Spleen (tissue), 11 donors: ENCODE measurements at regions not wholly inside any gene's neighbourhood (a gene's known extent, or its start where the extent isn't known, plus 50 kb on each side); places are given as distances from the start of the nearest gene placed in this dataset.

ENCODE experiments used
- DNase-seq: peaks from one replicate; pipeline ENCODE4 v3.0.0-alpha.2; 2020
- H3K27ac ChIP-seq, 8 donors: fragments of 200-600 bp; sonication (generic) in 7 of 8; 1 replicate in 4 of 8; 2 replicates in 4 of 8; pipeline versions ENCODE4 v1.5.0 to v1.8.0; 2016 to 2021; ENCODE audit warnings: inconsistent platforms in 4 of 8, mild to moderate bottlenecking in 4 of 8, moderate library complexity in 1 of 8
- H3K27me3 ChIP-seq, 7 donors: fragments of 200-600 bp; sonication (generic) in 6 of 7; replicated peaks in 1 of 7; 1 replicate in 4 of 7; 2 replicates in 3 of 7; pipeline versions ENCODE4 v1.5.0 to v1.8.0; 2016 to 2021; ENCODE audit warnings: inconsistent platforms in 3 of 7, mild to moderate bottlenecking in 1 of 7
- H3K36me3 ChIP-seq, 6 donors: fragments of 200-600 bp; sonication (generic) in 5 of 6; 1 replicate in 4 of 6; 2 replicates in 2 of 6; pipeline versions ENCODE4 v1.5.0 to v1.8.0; 2016 to 2021; ENCODE audit warnings: inconsistent platforms in 2 of 6
- H3K4me1 ChIP-seq, 6 donors: fragments of 200-600 bp; sonication (generic) in 5 of 6; 1 replicate in 3 of 6; 2 replicates in 3 of 6; pipeline versions ENCODE4 v1.5.0 to v1.8.0; 2016 to 2021; ENCODE audit warnings: inconsistent platforms in 3 of 6
- H3K4me3 ChIP-seq, 8 donors: fragments of 200-600 bp; sonication (generic) in 7 of 8; 1 replicate in 4 of 8; 2 replicates in 4 of 8; pipeline versions ENCODE4 v1.5.0 to v1.8.0; 2016 to 2021; ENCODE audit warnings: inconsistent platforms in 4 of 8, mild to moderate bottlenecking in 4 of 8, moderate library complexity in 2 of 8
- H3K9me3 ChIP-seq, 8 donors: fragments of 200-600 bp; sonication (generic) in 7 of 8; 1 replicate in 4 of 8; 2 replicates in 4 of 8; pipeline versions ENCODE4 v1.5.0 to v1.8.0; 2016 to 2021; ENCODE audit warnings: inconsistent platforms in 4 of 8
- POLR2A ChIP-seq, 3 donors: fragments of 450-650 bp; IDR thresholded peaks; one replicate each; pipeline ENCODE4 v1.5.1; 2017; ENCODE audit warnings: antibody characterized with exemption in 3 of 3, mild to moderate bottlenecking in 1 of 3
- POLR2AphosphoS5 ChIP-seq, 3 donors: sonication (generic); formaldehyde crosslinking; IDR thresholded peaks; one replicate each; pipeline ENCODE4 v1.5.1; 2017; ENCODE audit warnings: antibody characterized with exemption in 3 of 3
- WGBS, 5 donors: extraction: QIAGEN DNeasy Blood & Tissue Kit in 3 of 5; methylation state at CpG; one replicate each; pipeline versions ENCODE4 v1.1.5 to v1.1.7; 2013 to 2018; 5-methylcytosine and 5-hydroxymethylcytosine counted together
- intact Hi-C: fragments of 100-400 bp; cut with DNase I; formaldehyde crosslinking; loops from one replicate; pipeline ENCODE4 v1.15.0; 2023; ENCODE audit warnings: low total_unique reads
- TF ChIP-seq, protein P1 (sequence below), 11 experiments: fragments of 200-600 bp in 7 of 11; fragments of 450-650 bp in 4 of 11; sonication (generic) in 4 of 11; IDR thresholded peaks in 8 of 11; conservative IDR thresholded peaks in 3 of 11; 1 replicate in 7 of 11; 2 replicates in 4 of 11; pipeline versions ENCODE4 v1.4.0 to v1.8.0; 2016 to 2021; ENCODE audit warnings: antibody characterized with exemption in 11 of 11, inconsistent platforms in 4 of 11, mild to moderate bottlenecking in 1 of 11
- donor health status: healthy with polysubstance abuse.
- donor health status: DM: no; HTN: no; CAD: no; lungs with moderate emphysema.
- donor health status: DM: no; HTN: no; CAD: no.
- donor health status: Bipolar disorder and iron deficiency.
- donor health status: healthy.
- donor health status: DM: no; HTN: no; CAD: no.
- donor health status: DM: yes; HTN: yes; CAD: no.

DNA sequence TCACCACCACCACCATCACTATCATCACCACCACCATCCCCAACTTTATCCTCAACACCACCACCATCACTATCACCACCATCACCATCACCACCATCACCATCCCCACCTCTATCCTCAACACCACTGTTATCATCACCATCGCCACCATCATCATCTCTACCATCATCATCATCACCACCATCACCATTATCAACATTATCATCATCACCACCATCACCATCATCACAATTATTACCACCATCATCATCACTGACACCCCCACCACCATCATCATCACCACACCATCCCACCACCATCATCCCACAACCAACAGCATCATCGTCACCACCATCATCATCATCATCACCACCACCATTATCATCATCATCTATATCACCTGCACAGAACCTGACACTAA, 188.4 kb upstream of the PWP1 start:
- no peaks in the 10 kb centered on the region for H3K36me3 ChIP-seq
- intact Hi-C loops, result no loop called here
- WGBS, 5 donors, result 89 to 95% (median 94%) methylated on average over 2 of the region's 2 CpGs
- H3K4me1 ChIP-seq, result peaks cover 8 to 17% (median 13%) of the 10 kb centered on the region in 6 donors
- peaks cover 0 to 5% (median 0%) of the 10 kb centered on the region in 8 donors for H3K9me3 ChIP-seq
- no peak overlapping the region for H3K27ac ChIP-seq
- no peak for DNase-seq
- no peak for TF ChIP-seq POLR2A (IDR thresholded peaks at IDR 0.05)
- TF ChIP-seq POLR2AphosphoS5 (IDR thresholded peaks at IDR 0.05), result no peak
- TF ChIP-seq, protein P1, sequence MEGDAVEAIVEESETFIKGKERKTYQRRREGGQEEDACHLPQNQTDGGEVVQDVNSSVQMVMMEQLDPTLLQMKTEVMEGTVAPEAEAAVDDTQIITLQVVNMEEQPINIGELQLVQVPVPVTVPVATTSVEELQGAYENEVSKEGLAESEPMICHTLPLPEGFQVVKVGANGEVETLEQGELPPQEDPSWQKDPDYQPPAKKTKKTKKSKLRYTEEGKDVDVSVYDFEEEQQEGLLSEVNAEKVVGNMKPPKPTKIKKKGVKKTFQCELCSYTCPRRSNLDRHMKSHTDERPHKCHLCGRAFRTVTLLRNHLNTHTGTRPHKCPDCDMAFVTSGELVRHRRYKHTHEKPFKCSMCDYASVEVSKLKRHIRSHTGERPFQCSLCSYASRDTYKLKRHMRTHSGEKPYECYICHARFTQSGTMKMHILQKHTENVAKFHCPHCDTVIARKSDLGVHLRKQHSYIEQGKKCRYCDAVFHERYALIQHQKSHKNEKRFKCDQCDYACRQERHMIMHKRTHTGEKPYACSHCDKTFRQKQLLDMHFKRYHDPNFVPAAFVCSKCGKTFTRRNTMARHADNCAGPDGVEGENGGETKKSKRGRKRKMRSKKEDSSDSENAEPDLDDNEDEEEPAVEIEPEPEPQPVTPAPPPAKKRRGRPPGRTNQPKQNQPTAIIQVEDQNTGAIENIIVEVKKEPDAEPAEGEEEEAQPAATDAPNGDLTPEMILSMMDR (IDR thresholded peaks at IDR 0.05 in 8 of 11, conservative IDR thresholded peaks at IDR 0.05 in 3 of 11), result no peak
- H3K27me3 ChIP-seq, result no peaks in the 10 kb centered on the region
- H3K4me3 ChIP-seq, result no peak overlapping the region

DNA sequence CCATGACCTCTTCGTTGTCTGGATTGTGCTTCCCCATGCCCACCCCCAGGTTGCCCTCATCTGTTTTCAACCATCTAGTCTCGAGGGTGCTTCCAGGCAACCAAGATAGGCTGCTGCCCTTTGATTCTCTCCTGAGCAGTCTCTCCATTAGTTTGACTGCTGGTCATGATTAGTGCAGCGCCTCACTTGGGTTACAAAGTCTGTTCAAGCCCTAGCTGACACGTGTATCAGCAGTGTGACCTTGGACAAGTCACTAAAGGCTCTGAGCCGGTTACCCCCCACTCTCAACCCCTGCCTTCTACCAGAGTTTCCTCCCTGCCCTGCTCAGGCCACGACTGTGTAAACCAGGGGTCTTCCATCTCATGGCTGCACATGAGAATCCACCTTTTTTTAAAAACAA, 185.3 kb upstream of the PWP1 start:
- intact Hi-C loops, result no loop called here
- no peak for TF ChIP-seq POLR2A (IDR thresholded peaks at IDR 0.05)
- TF ChIP-seq, protein P1 (IDR thresholded peaks at IDR 0.05 in 8 of 11, conservative IDR thresholded peaks at IDR 0.05 in 3 of 11), result no peak
- no peak for TF ChIP-seq POLR2AphosphoS5 (IDR thresholded peaks at IDR 0.05)
- DNase-seq, result no peak
- H3K27ac ChIP-seq, result no peak overlapping the region
- peaks cover 0 to 5% (median 0%) of the 10 kb centered on the region in 8 donors for H3K9me3 ChIP-seq
- H3K4me1 ChIP-seq, result no peaks in the 10 kb centered on the region
- no peaks in the 10 kb centered on the region for H3K36me3 ChIP-seq
- H3K4me3 ChIP-seq, result no peak overlapping the region
- WGBS, 5 donors, result 77 to 85% (median 82%) methylated on average over 6 of the region's 6 CpGs
- no peaks in the 10 kb centered on the region for H3K27me3 ChIP-seq

DNA sequence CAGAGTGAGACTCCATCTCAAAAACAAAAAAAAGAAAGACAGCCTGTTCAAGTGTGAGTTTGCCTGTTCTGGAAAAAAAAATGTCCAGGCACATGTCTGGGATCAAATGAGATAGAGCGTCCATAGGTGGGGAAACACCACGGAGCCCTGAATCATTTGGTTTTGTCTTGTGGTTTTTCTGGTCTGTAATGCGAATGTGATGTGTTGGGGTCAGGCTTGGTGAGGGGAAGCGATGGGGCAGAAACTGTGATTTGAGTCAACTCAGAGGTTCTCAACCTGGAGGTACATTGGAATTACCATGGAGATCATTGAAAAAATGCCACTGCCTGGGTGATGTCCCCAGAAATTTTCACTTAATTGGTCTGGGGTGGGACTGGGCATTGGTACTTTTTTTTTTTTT, 183.9 kb upstream of the PWP1 start:
- no peak for DNase-seq

DNA sequence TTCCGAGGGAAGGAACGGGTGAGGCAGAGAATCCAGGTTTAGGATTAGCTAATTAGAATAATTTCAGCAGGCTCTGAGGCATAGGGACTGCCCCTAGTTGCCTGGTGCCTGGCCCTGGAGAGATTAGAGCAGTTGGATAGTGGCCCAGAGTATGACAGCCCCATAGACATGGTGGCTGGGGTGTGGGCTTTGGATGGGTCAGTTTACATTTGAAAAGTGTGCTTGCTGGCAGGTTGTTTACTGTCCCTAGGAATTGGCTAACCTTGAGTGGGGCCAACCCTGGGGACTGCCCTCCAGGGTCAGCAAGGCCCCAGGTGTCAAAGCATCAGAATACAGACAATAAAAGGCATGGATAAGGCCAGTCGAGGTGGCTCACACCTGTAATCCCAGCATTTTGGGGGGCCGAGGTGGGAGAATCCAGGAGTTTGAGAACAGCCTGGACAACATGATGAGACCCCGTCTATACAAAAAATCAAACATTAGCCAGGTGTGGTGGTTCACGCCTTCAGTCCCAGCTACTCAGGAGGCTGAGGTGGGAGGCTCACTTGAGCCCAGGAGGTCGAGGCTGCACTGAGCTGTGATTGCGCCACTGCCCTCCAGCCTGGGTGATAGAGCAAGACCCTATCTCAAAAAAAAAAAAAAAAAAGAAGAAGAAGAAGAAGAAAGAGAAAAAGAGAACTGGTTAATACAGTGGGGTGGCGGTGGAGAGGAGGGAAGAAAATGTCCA, 182.3 kb upstream of the PWP1 start:
- WGBS, 5 donors, result 80 to 93% (median 82%) methylated on average over 9 of the region's 9 CpGs
- intact Hi-C loops, result no loop called here
- H3K4me1 ChIP-seq, result no peaks in the 10 kb centered on the region
- no peak overlapping the region for H3K27ac ChIP-seq
- no peaks in the 10 kb centered on the region for H3K27me3 ChIP-seq
- DNase-seq, result no peak
- H3K36me3 ChIP-seq, result no peaks in the 10 kb centered on the region
- H3K4me3 ChIP-seq, result no peak overlapping the region
- peaks cover 0 to 3% (median 0%) of the 10 kb centered on the region in 8 donors for H3K9me3 ChIP-seq
- TF ChIP-seq, protein P1 (IDR thresholded peaks at IDR 0.05 in 8 of 11, conservative IDR thresholded peaks at IDR 0.05 in 3 of 11), result no peak
- TF ChIP-seq POLR2A (IDR thresholded peaks at IDR 0.05), result no peak
- no peak for TF ChIP-seq POLR2AphosphoS5 (IDR thresholded peaks at IDR 0.05)

More for the DNA sequence above, 183.9 kb upstream of the PWP1 start:
- Histone ChIP-seq H3K27ac (no peak overlapping the region), H3K36me3 (no peaks in the 10 kb centered on the region), H3K4me3 (no peak overlapping the region), H3K27me3 (no peaks in the 10 kb centered on the region), H3K4me1 (no peaks in the 10 kb centered on the region), H3K9me3 (peaks cover 0 to 5% (median 0%) of the 10 kb centered on the region in 8 donors)
- intact Hi-C loops, result no loop called here
- TF ChIP-seq POLR2A (IDR thresholded peaks at IDR 0.05) (no peak), POLR2AphosphoS5 (IDR thresholded peaks at IDR 0.05) (no peak)
- TF ChIP-seq, protein P1 (IDR thresholded peaks at IDR 0.05 in 8 of 11, conservative IDR thresholded peaks at IDR 0.05 in 3 of 11), result no peak
- 44 to 64% (median 58%) methylated on average over 4 of the region's 4 CpGs for WGBS, 5 donors
